Myocyte (in vitro differentiated cells): ENCODE measurements at regions not wholly inside any gene's neighbourhood (a gene's known extent, or its start where the extent isn't known, plus 50 kb on each side); places are given as distances from the start of the nearest gene placed in this dataset.
"Not testable (repeated sequence)": the region's sequence is repeated elsewhere in the genome, so short reads cannot be mapped to it uniquely, and the experiment has no call there.

Experiments used
- DNase-seq: peaks from one replicate; pipeline ENCODE4 v3.0.0-alpha.2; 2012; ENCODE audit warnings: low read depth

- no peak for DNase-seq
These were observed 110.0 kb downstream of the DYRK2 start for GRCh38 chr12:67758521-67758920.

- DNase-seq: no peak
These were observed 111.3 kb downstream of the DYRK2 start for GRCh38 chr12:67759829-67760228.

- no peak for DNase-seq
These were observed 112.2 kb downstream of the DYRK2 start for GRCh38 chr12:67760586-67761275.

GRCh38 chr12:67761566-67761965 lies 113.0 kb downstream of the DYRK2 start:
- no peak for DNase-seq

GRCh38 chr12:67764055-67764454 lies 115.5 kb downstream of the DYRK2 start:
- DNase-seq: no peak

- no peak for DNase-seq
These were observed 116.5 kb downstream of the DYRK2 start for GRCh38 chr12:67764946-67765619.

- no peak for DNase-seq
These were observed 117.5 kb downstream of the DYRK2 start for GRCh38 chr12:67765776-67766766.

- peak; percentile 84 for DNase-seq
These were observed 124.0 kb downstream of the DYRK2 start for GRCh38 chr12:67772267-67773169.

- DNase-seq: no peak
These were observed 125.4 kb downstream of the DYRK2 start for GRCh38 chr12:67773896-67774295.

- DNase-seq: no peak
These were observed 126.5 kb downstream of the DYRK2 start for GRCh38 chr12:67774983-67775587.

- DNase-seq: no peak
These were observed 132.1 kb downstream of the DYRK2 start for GRCh38 chr12:67780580-67781084.

- no peak for DNase-seq
These were observed 134.0 kb downstream of the DYRK2 start for GRCh38 chr12:67782573-67782972.

GRCh38 chr12:67783393-67783792 lies 134.8 kb downstream of the DYRK2 start:
- no peak for DNase-seq

GRCh38 chr12:67784831-67785230 lies 136.3 kb downstream of the DYRK2 start:
- DNase-seq: peak; percentile 39

- peak; percentile 80 for DNase-seq
These were observed 137.5 kb downstream of the DYRK2 start for GRCh38 chr12:67786086-67786485.

GRCh38 chr12:67788118-67788517 lies 139.6 kb downstream of the DYRK2 start:
- peak; percentile 82 for DNase-seq

- no peak for DNase-seq
These were observed 140.7 kb downstream of the DYRK2 start for GRCh38 chr12:67789266-67789665.

GRCh38 chr12:67790660-67791059 lies 142.1 kb downstream of the DYRK2 start:
- DNase-seq: peak; percentile 41

GRCh38 chr12:67791362-67791761 lies 142.8 kb downstream of the DYRK2 start:
- not testable (repeated sequence) for DNase-seq

- DNase-seq: no peak
These were observed 143.6 kb downstream of the DYRK2 start for GRCh38 chr12:67792185-67792584.
